CD8-positive, alpha-beta memory T cell (primary cell): ENCODE measurements at regions not wholly inside any gene's neighbourhood (a gene's known extent, or its start where the extent isn't known, plus 50 kb on each side); places are given as distances from the start of the nearest gene placed in this dataset.

Source experiments
- CTCF ChIA-PET: fragments of 350-600 bp; sonication (Branson Sonifier 250); formaldehyde crosslinking; loops from one replicate; lab custom pipeline; 2021; ENCODE audit warnings: antibody characterized with exemption; lab: Charles Lee
- POLR2A ChIA-PET: fragments of 350-600 bp; sonication (Branson Sonifier 250); formaldehyde crosslinking; loops from one replicate; lab custom pipeline; 2021; ENCODE audit warnings: antibody characterized with exemption; lab: Charles Lee
- DNase-seq, 5 donors: peaks; one replicate each; pipeline versions ENCODE4 v3.0.0 to v3.0.0-alpha.2; 2020 to 2022; ENCODE audit warnings: mixed read lengths in 1 of 5
- H3K27ac ChIP-seq: one replicate; pipeline ENCODE4 v1.7.0; 2013; ENCODE audit warnings: low read depth, mild to moderate bottlenecking, low read length, moderate library complexity
- H3K27me3 ChIP-seq: 2 replicates; pipeline ENCODE4 v1.7.0; 2013; ENCODE audit warnings: low read length, mild to moderate bottlenecking; ENCODE audit not compliant: insufficient read depth, poor library complexity, severe bottlenecking
- H3K36me3 ChIP-seq: 2 replicates; pipeline ENCODE4 v1.7.0; 2013; ENCODE audit warnings: mild to moderate bottlenecking, low read length, moderate library complexity; ENCODE audit not compliant: insufficient read depth
- H3K4me1 ChIP-seq: 2 replicates; pipeline ENCODE4 v1.7.0; 2013; ENCODE audit warnings: mild to moderate bottlenecking, low read length, moderate library complexity; ENCODE audit not compliant: insufficient read depth
- H3K4me3 ChIP-seq: 2 replicates; pipeline ENCODE4 v1.7.0; 2013; ENCODE audit warnings: mild to moderate bottlenecking, low read length
- H3K9me3 ChIP-seq: 2 replicates; pipeline ENCODE4 v1.7.0; 2013; ENCODE audit warnings: mild to moderate bottlenecking, low read length
- H3K27ac Mint-ChIP-seq, 8 donors: one replicate each; pipeline ENCODE4 v1.8.0; 2020 to 2021; ENCODE audit warnings: mixed read lengths in 8 of 8, mild to moderate bottlenecking in 6 of 8, inconsistent platforms in 3 of 8, moderate library complexity in 3 of 8
- H3K27me3 Mint-ChIP-seq, 2 donors: one replicate each; pipeline ENCODE4 v1.8.0; 2020 to 2021; ENCODE audit warnings: mixed read lengths in 2 of 2, mild to moderate bottlenecking in 1 of 2, moderate library complexity in 1 of 2
- H3K36me3 Mint-ChIP-seq, 3 donors: one replicate each; pipeline ENCODE4 v1.8.0; 2020 to 2021; ENCODE audit warnings: mixed read lengths in 3 of 3, inconsistent platforms in 1 of 3, mild to moderate bottlenecking in 1 of 3
- H3K4me1 Mint-ChIP-seq, 3 donors: one replicate each; pipeline ENCODE4 v1.8.0; 2020 to 2021; ENCODE audit warnings: mixed read lengths in 3 of 3, inconsistent platforms in 1 of 3, mild to moderate bottlenecking in 1 of 3
- H3K4me3 Mint-ChIP-seq, 7 donors: one replicate each; pipeline ENCODE4 v1.8.0; 2020 to 2021; ENCODE audit warnings: mixed read lengths in 7 of 7, mild to moderate bottlenecking in 6 of 7, moderate library complexity in 4 of 7, inconsistent platforms in 2 of 7
- H3K9me3 Mint-ChIP-seq, 5 donors: one replicate each; pipeline ENCODE4 v1.8.0; 2020 to 2022; ENCODE audit warnings: mixed read lengths in 5 of 5, mild to moderate bottlenecking in 3 of 5, moderate library complexity in 2 of 5, inconsistent platforms in 1 of 5

DNA sequence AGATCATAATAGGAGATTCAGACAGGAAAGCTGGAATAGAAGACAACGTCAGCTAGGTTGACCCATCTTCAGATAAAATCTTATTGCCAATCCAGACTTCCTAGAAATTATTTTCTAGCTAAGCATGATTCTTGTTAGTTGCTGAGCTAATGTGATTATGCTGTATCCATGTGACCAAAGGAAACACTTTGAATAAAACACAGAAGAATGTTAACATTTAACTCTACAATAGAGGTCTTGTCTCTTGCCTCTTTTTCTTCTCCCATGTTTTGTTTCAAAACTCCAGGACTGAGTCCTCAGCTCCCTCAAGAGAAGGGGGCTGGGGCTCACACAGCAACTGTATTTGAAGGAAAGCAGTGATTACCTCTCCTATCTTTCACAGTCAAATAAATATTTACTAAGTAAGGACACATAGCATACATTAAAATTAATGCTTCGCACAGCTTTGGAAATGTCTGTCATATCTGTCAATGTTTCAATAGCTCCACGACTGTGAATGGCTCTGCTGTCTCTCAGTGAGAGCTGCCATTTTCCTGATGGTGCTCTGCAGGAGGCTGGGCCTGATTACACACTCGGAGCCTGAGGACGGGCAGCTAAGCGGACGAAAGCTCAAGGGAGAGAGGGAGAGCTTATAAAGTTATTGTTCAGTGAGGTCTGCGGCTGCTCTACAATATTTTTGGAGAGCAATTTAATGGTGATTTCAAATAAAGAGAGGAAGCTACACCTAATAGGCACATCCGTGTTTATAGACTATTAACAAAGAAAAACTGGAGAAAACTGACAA lies 64.8 kb upstream of the ZNF462 start:
- Mint-ChIP-seq H3K27me3 (no peaks in the 10 kb centered on the region), H3K4me1 (no peaks in the 10 kb centered on the region), H3K36me3 (no peaks in the 10 kb centered on the region), H3K27ac (no peak overlapping the region), H3K9me3 (peaks cover 5 to 18% (median 5%) of the 10 kb centered on the region in 5 donors), H3K4me3 (no peak overlapping the region)
- Histone ChIP-seq H3K36me3 (no peaks in the 10 kb centered on the region), H3K27me3 (no peaks in the 10 kb centered on the region), H3K4me1 (no peaks in the 10 kb centered on the region), H3K4me3 (no peak overlapping the region), H3K27ac (no peak overlapping the region), H3K9me3 (no peaks in the 10 kb centered on the region)
- POLR2A ChIA-PET = no interaction called here
- CTCF ChIA-PET = no interaction called here
- DNase-seq = no peak

DNA sequence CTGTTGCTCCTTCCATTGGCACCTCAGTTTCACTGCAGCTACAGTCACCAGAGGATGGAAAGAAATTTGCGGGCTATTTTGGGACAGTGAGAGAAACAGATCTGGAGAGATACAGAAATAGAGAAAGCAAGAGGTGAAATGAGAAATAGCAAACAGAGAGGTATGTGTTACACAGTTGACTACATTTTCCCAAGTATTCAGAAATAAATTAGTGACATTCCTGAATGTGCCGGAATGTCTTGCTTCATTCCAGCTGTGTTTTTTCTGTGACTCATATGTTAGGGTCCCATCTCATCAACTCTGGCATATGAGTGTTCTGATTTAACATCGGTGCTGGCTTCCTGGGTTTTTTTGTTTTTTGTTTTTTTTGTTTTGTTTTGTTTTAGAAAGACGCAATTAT lies 63.8 kb upstream of the ZNF462 start:
- H3K4me3 Mint-ChIP-seq = no peak overlapping the region
- H3K27ac Mint-ChIP-seq = no peak overlapping the region
- no peaks in the 10 kb centered on the region for H3K4me1 ChIP-seq
- no peaks in the 10 kb centered on the region for H3K36me3 ChIP-seq
- H3K27ac ChIP-seq = no peak overlapping the region
- H3K27me3 ChIP-seq = no peaks in the 10 kb centered on the region
- no peaks in the 10 kb centered on the region for H3K36me3 Mint-ChIP-seq
- no peaks in the 10 kb centered on the region for H3K9me3 ChIP-seq
- H3K4me3 ChIP-seq = no peak overlapping the region
- no peak for DNase-seq
- H3K9me3 Mint-ChIP-seq = peaks cover 3 to 19% (median 5%) of the 10 kb centered on the region in 5 donors
- H3K27me3 Mint-ChIP-seq = no peaks in the 10 kb centered on the region
- no peaks in the 10 kb centered on the region for H3K4me1 Mint-ChIP-seq
- ChIA-PET POLR2A (no interaction called here), CTCF (no interaction called here)

DNA sequence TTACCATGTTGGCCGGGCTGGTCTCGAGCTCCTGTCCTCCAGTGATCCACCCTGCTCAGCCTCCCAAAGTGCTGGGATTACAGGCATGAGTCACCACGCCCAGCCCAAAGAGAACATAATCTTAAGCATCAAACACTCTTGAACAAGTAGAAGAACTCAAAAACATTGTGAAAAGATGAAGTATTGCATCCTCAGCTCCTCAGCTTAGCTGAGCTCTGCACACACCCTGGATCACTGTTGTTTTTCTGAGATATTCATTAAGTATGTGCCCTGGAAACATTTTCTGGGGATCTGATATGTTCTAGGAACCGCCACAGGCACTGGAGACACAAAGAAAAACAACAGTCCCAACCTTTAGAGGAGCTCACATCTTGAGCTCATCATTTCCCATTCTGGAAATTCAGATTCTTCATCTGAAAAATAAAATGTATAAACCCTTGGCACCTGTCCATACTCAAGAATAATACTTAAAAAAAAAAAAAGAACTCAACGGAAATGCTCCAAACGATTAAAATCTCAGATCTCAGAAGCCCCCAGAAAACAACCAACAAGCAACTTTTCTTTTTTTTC lies 62.2 kb upstream of the ZNF462 start:
- H3K4me1 ChIP-seq = no peaks in the 10 kb centered on the region
- Mint-ChIP-seq H3K4me1 (no peaks in the 10 kb centered on the region), H3K4me3 (no peak overlapping the region), H3K36me3 (no peaks in the 10 kb centered on the region), H3K27me3 (no peaks in the 10 kb centered on the region), H3K27ac (no peak overlapping the region), H3K9me3 (peaks cover 2 to 15% (median 5%) of the 10 kb centered on the region in 5 donors)
- no peak for DNase-seq
- ChIA-PET POLR2A (no interaction called here), CTCF (no interaction called here)
- no peak overlapping the region for H3K27ac ChIP-seq
- H3K27me3 ChIP-seq = no peaks in the 10 kb centered on the region
- H3K4me3 ChIP-seq = no peak overlapping the region
- H3K9me3 ChIP-seq = no peaks in the 10 kb centered on the region
- no peaks in the 10 kb centered on the region for H3K36me3 ChIP-seq

DNA sequence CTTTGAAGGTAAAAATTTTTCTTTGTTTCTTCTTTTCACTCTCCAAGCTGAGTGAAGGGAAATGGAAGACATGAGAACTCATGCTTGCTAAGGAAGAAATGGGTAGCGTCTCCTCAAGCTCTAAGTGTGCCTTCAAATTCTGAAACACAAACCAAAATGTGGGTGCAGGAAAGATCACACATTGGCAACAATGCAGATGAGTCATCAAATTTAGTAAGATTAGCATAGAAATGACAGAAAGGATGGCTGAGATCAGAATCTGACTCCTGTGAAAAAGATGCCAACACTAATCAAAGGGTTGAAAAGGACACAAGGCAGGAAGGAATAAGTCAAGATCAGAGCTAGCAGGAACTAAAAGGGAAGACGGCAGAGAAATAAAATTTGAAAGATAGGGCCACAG lies 61.1 kb upstream of the ZNF462 start:
- H3K27me3 ChIP-seq = no peaks in the 10 kb centered on the region
- no peaks in the 10 kb centered on the region for H3K4me1 ChIP-seq
- Mint-ChIP-seq H3K27me3 (no peaks in the 10 kb centered on the region), H3K4me3 (no peak overlapping the region), H3K9me3 (peaks cover 3 to 15% (median 5%) of the 10 kb centered on the region in 5 donors), H3K36me3 (no peaks in the 10 kb centered on the region), H3K27ac (no peak overlapping the region), H3K4me1 (no peaks in the 10 kb centered on the region)
- ChIA-PET CTCF (no interaction called here), POLR2A (no interaction called here)
- H3K9me3 ChIP-seq = no peaks in the 10 kb centered on the region
- DNase-seq = no peak
- no peak overlapping the region for H3K27ac ChIP-seq
- no peaks in the 10 kb centered on the region for H3K36me3 ChIP-seq
- H3K4me3 ChIP-seq = no peak overlapping the region
